Uterus (tissue), 3 donors: ENCODE measurements at regions not wholly inside any gene's neighbourhood (a gene's known extent, or its start where the extent isn't known, plus 50 kb on each side); places are given as distances from the start of the nearest gene placed in this dataset.

Experiments used
- DNase-seq, 2 donors: peaks; one replicate each; pipeline ENCODE4 v3.0.0-alpha.2; 2019 to 2020
- H3K27ac ChIP-seq, 2 donors: fragments of 200-600 bp; sonication (generic); 1 replicate in 1 of 2; 2 replicates in 1 of 2; pipeline ENCODE4 v1.5.1; 2016 to 2018
- H3K27me3 ChIP-seq, 2 donors: fragments of 200-600 bp; sonication (generic); one replicate each; pipeline ENCODE4 v1.5.1; 2018 to 2019; ENCODE audit warnings: control low read depth in 1 of 2
- H3K36me3 ChIP-seq, 2 donors: fragments of 200-600 bp; sonication (generic); one replicate each; pipeline ENCODE4 v1.5.1; 2019; ENCODE audit warnings: control low read depth in 1 of 2
- H3K4me1 ChIP-seq, 2 donors: fragments of 200-600 bp; sonication (generic); one replicate each; pipeline ENCODE4 v1.5.1; 2018 to 2019; ENCODE audit warnings: control low read depth in 1 of 2
- H3K4me3 ChIP-seq, 2 donors: fragments of 200-600 bp; sonication (generic); 1 replicate in 1 of 2; 2 replicates in 1 of 2; pipeline ENCODE4 v1.5.1; 2018 to 2019; ENCODE audit warnings: mild to moderate bottlenecking in 1 of 2
- H3K9me3 ChIP-seq, 2 donors: fragments of 200-600 bp; sonication (generic); one replicate each; pipeline ENCODE4 v1.5.1; 2019; ENCODE audit warnings: control low read depth in 1 of 2
- CTCF ChIP-seq, 4 experiments: fragments of 200-600 bp in 2 of 4; fragments of 450-650 bp in 2 of 4; sonication (generic) in 2 of 4; IDR thresholded peaks; one replicate each; pipeline ENCODE4 v1.5.1; 2016 to 2019; ENCODE audit warnings: antibody characterized with exemption in 4 of 4, mild to moderate bottlenecking in 2 of 4, moderate library complexity in 1 of 4
- POLR2A ChIP-seq, 2 donors: fragments of 450-650 bp; IDR thresholded peaks; one replicate each; pipeline ENCODE4 v1.6.1; 2016; ENCODE audit warnings: antibody characterized with exemption in 2 of 2, mild to moderate bottlenecking in 1 of 2, moderate library complexity in 1 of 2
- intact Hi-C: fragments of 100-400 bp; cut with DNase I; formaldehyde crosslinking; loops from one replicate; pipeline ENCODE4 v1.15.1; 2023; ENCODE audit warnings: low total_unique reads
- donor health status: DM: yes; HTN: yes; CAD: no.

DNA sequence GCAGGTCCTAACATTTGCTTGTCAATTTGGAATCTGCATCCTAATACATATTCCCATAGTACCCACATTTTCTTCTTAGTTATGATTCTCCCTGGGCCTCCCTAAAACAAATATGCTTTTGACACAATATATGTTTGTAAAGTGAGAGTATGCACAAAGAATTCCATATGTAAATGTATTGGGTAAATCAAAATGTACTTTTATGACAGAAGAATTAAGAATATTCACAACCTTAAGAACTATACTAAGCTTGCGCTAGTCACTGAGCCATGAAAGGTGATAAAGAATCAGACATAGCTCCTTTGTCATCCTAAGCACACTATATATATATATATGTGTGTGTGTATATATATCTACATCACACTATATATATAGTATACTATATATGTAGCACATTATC is 438.5 kb downstream of the ACTL7B start:
- TF ChIP-seq CTCF (IDR thresholded peaks at IDR 0.05) (no peak), POLR2A (IDR thresholded peaks at IDR 0.05) (no peak)
- Histone ChIP-seq H3K4me1 (no peaks in the 10 kb centered on the region), H3K4me3 (no peak overlapping the region), H3K36me3 (no peaks in the 10 kb centered on the region), H3K9me3 (no peaks in the 10 kb centered on the region), H3K27ac (no peak overlapping the region), H3K27me3 (no peaks in the 10 kb centered on the region)
- intact Hi-C loops, result no loop called here
- no peak for DNase-seq

DNA sequence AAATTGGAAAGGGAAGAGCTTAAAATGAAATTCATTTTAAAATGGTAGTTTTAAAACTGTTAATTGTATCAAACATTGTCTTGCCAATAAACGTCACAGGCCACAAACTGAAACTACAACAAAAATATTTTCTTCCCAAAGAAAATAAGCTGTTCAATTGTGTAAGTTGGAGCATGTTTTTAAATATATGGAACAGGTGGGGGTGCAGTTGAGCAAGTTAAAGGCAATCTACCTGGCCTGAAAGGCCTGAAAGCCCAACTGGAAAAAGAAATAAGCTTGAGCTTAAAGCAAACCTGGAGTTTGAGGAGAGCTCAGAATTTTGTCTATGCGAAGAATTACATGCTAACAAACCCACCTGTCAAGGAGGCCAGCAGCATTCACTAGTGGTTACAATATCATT is 439.5 kb downstream of the ACTL7B start:
- no peaks in the 10 kb centered on the region for H3K4me1 ChIP-seq
- no peak for DNase-seq
- H3K36me3 ChIP-seq, result no peaks in the 10 kb centered on the region
- TF ChIP-seq POLR2A (IDR thresholded peaks at IDR 0.05), result no peak
- no peak for TF ChIP-seq CTCF (IDR thresholded peaks at IDR 0.05)
- no peaks in the 10 kb centered on the region for H3K9me3 ChIP-seq
- no peak overlapping the region for H3K4me3 ChIP-seq
- H3K27me3 ChIP-seq, result no peaks in the 10 kb centered on the region
- intact Hi-C loops, result no loop called here
- H3K27ac ChIP-seq, result no peak overlapping the region

DNA sequence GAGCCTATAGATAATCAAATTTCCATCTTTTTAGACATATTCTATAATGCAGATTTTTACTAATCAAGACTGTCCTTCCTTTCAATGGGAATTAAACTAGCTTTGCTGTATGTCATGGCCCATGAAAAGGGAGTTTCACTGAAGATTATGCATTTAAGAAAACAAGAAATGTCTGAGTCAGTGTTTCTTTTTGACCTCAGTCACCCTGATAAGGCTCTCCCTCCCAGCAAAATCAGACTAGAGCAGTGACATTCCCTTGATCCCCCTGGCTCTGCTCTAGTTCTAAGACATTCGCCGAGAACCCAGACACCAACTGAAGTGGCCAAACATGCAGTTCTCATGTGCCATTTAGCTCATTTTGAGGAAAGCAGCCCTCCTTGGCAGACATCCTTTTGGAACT is 442.0 kb downstream of the ACTL7B start:
- no peak overlapping the region for H3K27ac ChIP-seq
- H3K9me3 ChIP-seq, result no peaks in the 10 kb centered on the region
- no peaks in the 10 kb centered on the region for H3K36me3 ChIP-seq
- intact Hi-C loops, result no loop called here
- no peaks in the 10 kb centered on the region for H3K4me1 ChIP-seq
- no peaks in the 10 kb centered on the region for H3K27me3 ChIP-seq
- no peak overlapping the region for H3K4me3 ChIP-seq
- TF ChIP-seq POLR2A (IDR thresholded peaks at IDR 0.05), result no peak
- TF ChIP-seq CTCF (IDR thresholded peaks at IDR 0.05), result no peak
- no peak for DNase-seq

DNA sequence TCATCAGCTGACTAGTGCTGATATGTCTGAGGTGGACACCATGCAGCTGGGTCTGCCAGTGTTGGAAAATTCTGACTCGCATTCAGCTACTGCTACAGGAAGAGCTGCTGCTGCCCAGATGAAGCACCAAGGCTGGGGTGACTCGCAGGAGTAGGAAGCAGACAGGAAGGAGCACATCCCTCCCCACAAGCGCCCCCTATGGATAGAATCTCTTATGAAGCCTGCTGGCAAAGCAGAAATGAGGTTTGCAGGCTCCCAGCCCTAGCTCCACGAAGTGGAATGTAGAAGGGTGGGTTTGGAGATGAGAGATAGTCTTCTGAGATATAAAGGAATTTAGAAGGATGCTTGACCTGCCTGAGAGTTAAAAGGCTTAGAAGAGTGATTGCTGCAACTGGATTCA is 443.0 kb downstream of the ACTL7B start:
- Histone ChIP-seq H3K27ac (no peak overlapping the region), H3K36me3 (no peaks in the 10 kb centered on the region), H3K27me3 (no peaks in the 10 kb centered on the region), H3K4me3 (no peak overlapping the region), H3K9me3 (no peaks in the 10 kb centered on the region), H3K4me1 (no peaks in the 10 kb centered on the region)
- no peak for TF ChIP-seq POLR2A (IDR thresholded peaks at IDR 0.05)
- no peak for TF ChIP-seq CTCF (IDR thresholded peaks at IDR 0.05)
- no peak for DNase-seq
- intact Hi-C loops, result no loop called here

DNA sequence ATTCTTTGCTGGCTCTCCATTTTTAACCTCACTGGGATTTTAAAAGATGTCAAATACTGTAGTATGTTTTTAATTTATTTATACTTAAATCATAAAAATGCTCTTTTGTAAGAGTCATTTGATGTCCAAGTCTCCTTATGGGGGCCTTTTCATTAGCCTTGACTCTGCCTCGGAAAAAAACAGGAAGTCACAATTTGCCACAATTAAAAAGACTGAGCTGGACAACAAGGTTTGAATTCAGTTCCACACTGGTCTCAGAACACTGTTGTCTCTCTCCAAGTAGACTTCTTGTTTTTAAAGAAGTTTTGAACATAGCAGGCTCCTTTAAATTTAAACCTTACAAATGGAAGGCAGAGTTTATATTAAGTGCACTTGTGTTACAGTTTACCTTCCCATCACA is 444.2 kb downstream of the ACTL7B start:
- TF ChIP-seq CTCF (IDR thresholded peaks at IDR 0.05) (no peak), POLR2A (IDR thresholded peaks at IDR 0.05) (no peak)
- Histone ChIP-seq H3K27ac (no peak overlapping the region), H3K27me3 (no peaks in the 10 kb centered on the region)

More for the DNA sequence above, 444.2 kb downstream of the ACTL7B start:
- Histone ChIP-seq H3K4me1 (no peaks in the 10 kb centered on the region), H3K4me3 (no peak overlapping the region), H3K9me3 (no peaks in the 10 kb centered on the region), H3K36me3 (no peaks in the 10 kb centered on the region)
- DNase-seq, result no peak
- intact Hi-C loops, result no loop called here
